ENCODE measurements at regions not wholly inside any gene's neighbourhood (a gene's known extent, or its start where the extent isn't known, plus 50 kb on each side); places are given as distances from the start of the nearest gene placed in this dataset.
A peak's percentile ranks its signal among the peaks of the same experiment; 100 is the strongest.

DNA sequence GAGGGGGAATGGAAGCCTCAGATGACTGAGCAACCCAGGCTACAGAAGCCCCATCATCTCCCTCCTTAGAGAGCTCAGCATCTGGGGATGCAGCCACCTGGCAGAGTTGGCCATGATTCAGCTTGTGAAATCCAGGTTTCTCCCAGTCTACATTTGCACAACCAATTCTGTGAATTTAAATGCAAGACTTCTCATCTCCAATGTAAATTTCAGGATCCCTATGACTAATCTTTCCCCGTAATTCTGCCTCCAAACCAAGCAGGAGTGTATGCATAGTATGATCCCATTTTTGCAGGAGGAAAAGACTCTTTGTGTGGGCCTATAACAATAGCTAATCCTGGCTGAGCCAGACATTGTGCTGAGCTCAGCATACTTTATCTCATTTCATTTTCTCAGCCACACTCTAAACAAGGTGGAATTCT, 59.6 kb upstream of the IL17B start:
- Histone ChIP-seq H3K9me3 (replicated peaks; ENCODE audit: control insufficient read depth, insufficient read depth, low read length) (no peaks in the 10 kb centered on the region), H2AFZ (ENCODE audit: low read depth, low read length) (no peak overlapping the region), H3K9ac (replicated peaks; ENCODE audit: extremely low read depth, insufficient read depth, low read length) (no peak overlapping the region), H3K27ac (ENCODE audit: insufficient read depth, low read depth, low read length) (no peak overlapping the region), H3K9me1 (replicated peaks; ENCODE audit: control insufficient read depth, extremely low read depth, insufficient read depth, low read length) (no peaks in the 10 kb centered on the region), H3K27me3 (ENCODE audit: control insufficient read depth in 2 of 2, insufficient read depth in 2 of 2, low read length in 2 of 2) (no peaks in the 10 kb centered on the region), H3K79me2 (ENCODE audit: control insufficient read depth, insufficient read depth, low read length) (no peaks in the 10 kb centered on the region), H3K4me2 (ENCODE audit: insufficient read depth, low read length) (no peak overlapping the region), H4K20me1 (replicated peaks; ENCODE audit: control insufficient read depth, extremely low read depth, insufficient read depth, low read length) (no peaks in the 10 kb centered on the region), H3K4me1 (ENCODE audit: control insufficient read depth, extremely low read depth, insufficient read depth, low read length) (peaks cover 12% of the 10 kb centered on the region), H3K4me3 (replicated peaks in 1 of 3; ENCODE audit: insufficient read depth in 1 of 3, low read depth in 1 of 3, low read length in 3 of 3) (no peak overlapping the region), H3K36me3 (ENCODE audit: control insufficient read depth in 2 of 2, extremely low read depth in 1 of 2, insufficient read depth in 2 of 2, low read length in 2 of 2) (no peaks in the 10 kb centered on the region)
- BruUV-seq (replicated peaks), result no TSS peak
- ChIA-PET POLR2A (no interaction called here), CTCF (interaction anchor here (1.2 to 4.6 kb wide), 7 partner anchors 15 to 180 kb away, joined by 3 to 39 read pairs (median 13); partner anchors contain the start of gene CSNK1A1)
- TF ChIP-seq EZH2 (IDR thresholded peaks at IDR 0.05; ENCODE audit: borderline replicate concordance, low read depth, low read length, severe bottlenecking) (no peak), POLR2A (IDR thresholded peaks at IDR 0.05; ENCODE audit: low read depth, low read length) (no peak), POLR2AphosphoS5 (IDR thresholded peaks at IDR 0.05; ENCODE audit: insufficient read depth, low read depth, low read length) (no peak), MYC (IDR thresholded peaks at IDR 0.05; ENCODE audit: low read depth, low read length) (no peak), FOS (IDR thresholded peaks at IDR 0.05; ENCODE audit: borderline replicate concordance, insufficient read depth, low read length) (no peak), JUN (IDR thresholded peaks at IDR 0.05; ENCODE audit: borderline replicate concordance, insufficient read depth, insufficient read length, low read depth) (no peak), GATA2 (IDR thresholded peaks at IDR 0.05; ENCODE audit: insufficient read depth, insufficient read length, low read depth, low read length) (no peak)
- TF ChIP-seq, protein P1, sequence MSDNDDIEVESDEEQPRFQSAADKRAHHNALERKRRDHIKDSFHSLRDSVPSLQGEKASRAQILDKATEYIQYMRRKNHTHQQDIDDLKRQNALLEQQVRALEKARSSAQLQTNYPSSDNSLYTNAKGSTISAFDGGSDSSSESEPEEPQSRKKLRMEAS (IDR thresholded peaks at IDR 0.05; ENCODE audit: insufficient read depth, insufficient read length), result no peak
- TF ChIP-seq, protein P2, sequence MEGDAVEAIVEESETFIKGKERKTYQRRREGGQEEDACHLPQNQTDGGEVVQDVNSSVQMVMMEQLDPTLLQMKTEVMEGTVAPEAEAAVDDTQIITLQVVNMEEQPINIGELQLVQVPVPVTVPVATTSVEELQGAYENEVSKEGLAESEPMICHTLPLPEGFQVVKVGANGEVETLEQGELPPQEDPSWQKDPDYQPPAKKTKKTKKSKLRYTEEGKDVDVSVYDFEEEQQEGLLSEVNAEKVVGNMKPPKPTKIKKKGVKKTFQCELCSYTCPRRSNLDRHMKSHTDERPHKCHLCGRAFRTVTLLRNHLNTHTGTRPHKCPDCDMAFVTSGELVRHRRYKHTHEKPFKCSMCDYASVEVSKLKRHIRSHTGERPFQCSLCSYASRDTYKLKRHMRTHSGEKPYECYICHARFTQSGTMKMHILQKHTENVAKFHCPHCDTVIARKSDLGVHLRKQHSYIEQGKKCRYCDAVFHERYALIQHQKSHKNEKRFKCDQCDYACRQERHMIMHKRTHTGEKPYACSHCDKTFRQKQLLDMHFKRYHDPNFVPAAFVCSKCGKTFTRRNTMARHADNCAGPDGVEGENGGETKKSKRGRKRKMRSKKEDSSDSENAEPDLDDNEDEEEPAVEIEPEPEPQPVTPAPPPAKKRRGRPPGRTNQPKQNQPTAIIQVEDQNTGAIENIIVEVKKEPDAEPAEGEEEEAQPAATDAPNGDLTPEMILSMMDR (IDR thresholded peaks at IDR 0.05; ENCODE audit: extremely low read depth in 1 of 2, insufficient read depth in 1 of 2, low read depth in 1 of 2, low read length in 2 of 2), result no peak
- dilution Hi-C loops (cut with MboI; ENCODE audit: extremely low pct_ligation_motif_present, low sequenced_read_pairs), result no loop called here
- intact Hi-C loops (cut with micrococcal nuclease), result loop anchor here (10.0 kb wide), 1 partner anchor 304 kb away; no protein-coding TSS in a partner anchor
- FAIRE-seq (peak; percentile 67), DNase-seq (ENCODE audit: low read depth, low spot score) (no peak)

Measured in endothelial cell of umbilical vein (primary cell).